ENCODE measurements at regions not wholly inside any gene's neighbourhood (a gene's known extent, or its start where the extent isn't known, plus 50 kb on each side); places are given as distances from the start of the nearest gene placed in this dataset.
A peak's percentile ranks its signal among the peaks of the same experiment; 100 is the strongest.

- Histone ChIP-seq H3K4me2 (ENCODE audit: insufficient read depth, insufficient read length, low read length) (no peak overlapping the region), H3K79me2 (ENCODE audit: insufficient read depth, low read length) (no peaks in the 10 kb centered on the region), H4K8ac (replicated peaks; ENCODE audit: insufficient read length, low read depth, low read length) (no peak overlapping the region), H3K27ac (ENCODE audit: insufficient read length, low read depth, low read length) (no peak overlapping the region), H3K56ac (ENCODE audit: insufficient read length, low read depth, low read length) (no peak overlapping the region), H2BK20ac (ENCODE audit: low read depth, low read length, poor library complexity, severe bottlenecking) (no peak overlapping the region), H3K79me1 (ENCODE audit: insufficient read depth, low read depth, low read length, poor library complexity, severe bottlenecking) (no peaks in the 10 kb centered on the region), H2BK12ac (ENCODE audit: insufficient read length, low read depth, low read length) (no peak overlapping the region), H3K4me1 (ENCODE audit: insufficient read depth, low read length) (peaks cover 6% of the 10 kb centered on the region; the same call in 1 of the 2 replicates), H3T11ph (ENCODE audit: low read length) (no peak overlapping the region), H3K14ac (ENCODE audit: insufficient read depth, low read length) (no peak overlapping the region), H3K18ac (ENCODE audit: insufficient read length, low read depth, low read length) (no peak overlapping the region), H3K4ac (ENCODE audit: low read depth, low read length) (no peak overlapping the region), H3K23me2 (ENCODE audit: insufficient read length, low read depth, low read length, poor library complexity, severe bottlenecking) (no peaks in the 10 kb centered on the region), H2BK15ac (ENCODE audit: low read depth, low read length) (no peak overlapping the region), H4K5ac (ENCODE audit: insufficient read length, low read depth, low read length) (no peak overlapping the region), H2AFZ (ENCODE audit: low read length) (no peak overlapping the region), H3K9me3 (ENCODE audit: control insufficient read depth, low read depth, low read length) (no peaks in the 10 kb centered on the region), H2BK5ac (ENCODE audit: insufficient read length, low read length) (no peak overlapping the region), H4K20me1 (ENCODE audit: control insufficient read depth, insufficient read depth, insufficient read length) (no peaks in the 10 kb centered on the region), H2AK5ac (ENCODE audit: insufficient read length, low read length) (no peak overlapping the region), H4K91ac (ENCODE audit: insufficient read length, low read depth, low read length) (no peak overlapping the region), H3K9ac (ENCODE audit: extremely low read depth, insufficient read length, low read length) (no peak overlapping the region), H2BK120ac (ENCODE audit: low read depth, low read length, poor library complexity, severe bottlenecking) (no peak overlapping the region), H3K27me3 (ENCODE audit: insufficient read depth, low read length) (no peaks in the 10 kb centered on the region), H3K23ac (ENCODE audit: insufficient read length, low read depth, low read length) (no peak overlapping the region)
- Mint-ChIP-seq H3K9me3 (peaks cover 26 to 27% of the 10 kb centered on the region in 2 experiments), H3K27ac (peak overlapping the region in 1 of 3 experiments; percentile 25; a peak in 1 of 7 replicates), H3K27me3 (ENCODE audit: low read depth) (no peaks in the 10 kb centered on the region), H3K36me3 (ENCODE audit: insufficient read depth in 1 of 3, low read depth in 3 of 3) (peaks cover 6 to 30% (median 17%) of the 10 kb centered on the region in 3 experiments), H3K4me3 (no peak overlapping the region), H3K4me1 (peaks cover 15 to 19% of the 10 kb centered on the region in 2 experiments)
- DNase-seq: no peak
- TF ChIP-seq, protein P1, sequence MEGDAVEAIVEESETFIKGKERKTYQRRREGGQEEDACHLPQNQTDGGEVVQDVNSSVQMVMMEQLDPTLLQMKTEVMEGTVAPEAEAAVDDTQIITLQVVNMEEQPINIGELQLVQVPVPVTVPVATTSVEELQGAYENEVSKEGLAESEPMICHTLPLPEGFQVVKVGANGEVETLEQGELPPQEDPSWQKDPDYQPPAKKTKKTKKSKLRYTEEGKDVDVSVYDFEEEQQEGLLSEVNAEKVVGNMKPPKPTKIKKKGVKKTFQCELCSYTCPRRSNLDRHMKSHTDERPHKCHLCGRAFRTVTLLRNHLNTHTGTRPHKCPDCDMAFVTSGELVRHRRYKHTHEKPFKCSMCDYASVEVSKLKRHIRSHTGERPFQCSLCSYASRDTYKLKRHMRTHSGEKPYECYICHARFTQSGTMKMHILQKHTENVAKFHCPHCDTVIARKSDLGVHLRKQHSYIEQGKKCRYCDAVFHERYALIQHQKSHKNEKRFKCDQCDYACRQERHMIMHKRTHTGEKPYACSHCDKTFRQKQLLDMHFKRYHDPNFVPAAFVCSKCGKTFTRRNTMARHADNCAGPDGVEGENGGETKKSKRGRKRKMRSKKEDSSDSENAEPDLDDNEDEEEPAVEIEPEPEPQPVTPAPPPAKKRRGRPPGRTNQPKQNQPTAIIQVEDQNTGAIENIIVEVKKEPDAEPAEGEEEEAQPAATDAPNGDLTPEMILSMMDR (conservative IDR thresholded peaks at IDR 0.05): no peak
- no CpG with 5 or more reads among the region's 8 CpGs for WGBS (ENCODE audit: extremely low coverage, insufficient read length, low lambda C conversion rate)
Measured at GRCh38 chr18:54086046-54086802, 138.2 kb downstream of the MBD2 start.

All from H9 (cell line).